Neural crest cell (in vitro differentiated cells): ENCODE measurements at regions not wholly inside any gene's neighbourhood (a gene's known extent, or its start where the extent isn't known, plus 50 kb on each side); places are given as distances from the start of the nearest gene placed in this dataset.
A peak's percentile ranks its signal among the peaks of the same experiment; 100 is the strongest.

Experiments
- DNase-seq: peaks from one replicate; pipeline ENCODE4 v3.0.0; 2021; ENCODE audit warnings: low read depth, mixed read lengths, low spot score
- H3K27ac Mint-ChIP-seq: one replicate; pipeline ENCODE4 v1.8.0; 2021; ENCODE audit warnings: mild to moderate bottlenecking, mixed read lengths; ENCODE audit not compliant: unreplicated experiment
- H3K27me3 Mint-ChIP-seq: 2 replicates; pipeline ENCODE4 v1.8.0; 2021; ENCODE audit warnings: low read depth, mild to moderate bottlenecking, mixed read lengths
- H3K36me3 Mint-ChIP-seq: 2 replicates; pipeline ENCODE4 v1.8.0; 2021; ENCODE audit warnings: low read depth, mild to moderate bottlenecking, mixed read lengths
- H3K4me1 Mint-ChIP-seq: 2 replicates; pipeline ENCODE4 v1.8.0; 2021; ENCODE audit warnings: mixed read lengths
- H3K4me3 Mint-ChIP-seq: one replicate; pipeline ENCODE4 v1.8.0; 2021; ENCODE audit warnings: mild to moderate bottlenecking, mixed read lengths
- H3K9me3 Mint-ChIP-seq: 2 replicates; pipeline ENCODE4 v1.8.0; 2021; ENCODE audit warnings: mixed read lengths
- TF ChIP-seq, protein P1 (sequence below): fragments of 200-600 bp; sonication (generic); conservative IDR thresholded peaks from 2 replicates; pipeline ENCODE4 v1.5.0; 2021; ENCODE audit warnings: antibody characterized with exemption, mild to moderate bottlenecking

DNA sequence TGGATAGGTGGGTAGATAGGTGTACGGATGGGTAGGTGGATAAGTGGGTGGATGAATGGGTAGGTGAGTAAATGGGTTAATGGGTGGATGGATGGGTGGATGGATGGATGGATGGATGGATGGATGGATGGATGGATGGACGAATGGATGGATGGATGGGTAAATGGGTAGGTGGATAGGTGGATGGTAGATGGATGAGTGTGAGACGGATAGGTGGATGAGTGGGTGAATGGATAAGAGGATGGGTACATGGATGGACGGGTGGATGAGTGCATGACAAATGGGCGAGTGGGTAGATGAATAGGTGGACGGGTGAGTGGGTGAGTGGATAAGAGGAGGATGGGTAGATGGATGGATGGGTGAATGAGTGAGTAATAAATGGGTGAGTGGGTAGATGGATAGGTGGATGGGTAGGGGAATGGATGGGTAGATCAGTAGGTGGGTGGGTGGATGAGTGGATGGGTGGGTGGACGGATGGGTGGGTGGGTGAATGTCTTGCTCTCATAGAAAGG is 179.2 kb downstream of the FGF18 start:
- DNase-seq = no peak
- no peak overlapping the region for H3K27ac Mint-ChIP-seq
- TF ChIP-seq, protein P1, sequence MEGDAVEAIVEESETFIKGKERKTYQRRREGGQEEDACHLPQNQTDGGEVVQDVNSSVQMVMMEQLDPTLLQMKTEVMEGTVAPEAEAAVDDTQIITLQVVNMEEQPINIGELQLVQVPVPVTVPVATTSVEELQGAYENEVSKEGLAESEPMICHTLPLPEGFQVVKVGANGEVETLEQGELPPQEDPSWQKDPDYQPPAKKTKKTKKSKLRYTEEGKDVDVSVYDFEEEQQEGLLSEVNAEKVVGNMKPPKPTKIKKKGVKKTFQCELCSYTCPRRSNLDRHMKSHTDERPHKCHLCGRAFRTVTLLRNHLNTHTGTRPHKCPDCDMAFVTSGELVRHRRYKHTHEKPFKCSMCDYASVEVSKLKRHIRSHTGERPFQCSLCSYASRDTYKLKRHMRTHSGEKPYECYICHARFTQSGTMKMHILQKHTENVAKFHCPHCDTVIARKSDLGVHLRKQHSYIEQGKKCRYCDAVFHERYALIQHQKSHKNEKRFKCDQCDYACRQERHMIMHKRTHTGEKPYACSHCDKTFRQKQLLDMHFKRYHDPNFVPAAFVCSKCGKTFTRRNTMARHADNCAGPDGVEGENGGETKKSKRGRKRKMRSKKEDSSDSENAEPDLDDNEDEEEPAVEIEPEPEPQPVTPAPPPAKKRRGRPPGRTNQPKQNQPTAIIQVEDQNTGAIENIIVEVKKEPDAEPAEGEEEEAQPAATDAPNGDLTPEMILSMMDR = no peak
- H3K36me3 Mint-ChIP-seq = no peaks in the 10 kb centered on the region
- no peak overlapping the region for H3K4me3 Mint-ChIP-seq
- H3K4me1 Mint-ChIP-seq = no peaks in the 10 kb centered on the region
- peaks cover 5% of the 10 kb centered on the region for H3K9me3 Mint-ChIP-seq
- peaks cover 6% of the 10 kb centered on the region for H3K27me3 Mint-ChIP-seq

DNA sequence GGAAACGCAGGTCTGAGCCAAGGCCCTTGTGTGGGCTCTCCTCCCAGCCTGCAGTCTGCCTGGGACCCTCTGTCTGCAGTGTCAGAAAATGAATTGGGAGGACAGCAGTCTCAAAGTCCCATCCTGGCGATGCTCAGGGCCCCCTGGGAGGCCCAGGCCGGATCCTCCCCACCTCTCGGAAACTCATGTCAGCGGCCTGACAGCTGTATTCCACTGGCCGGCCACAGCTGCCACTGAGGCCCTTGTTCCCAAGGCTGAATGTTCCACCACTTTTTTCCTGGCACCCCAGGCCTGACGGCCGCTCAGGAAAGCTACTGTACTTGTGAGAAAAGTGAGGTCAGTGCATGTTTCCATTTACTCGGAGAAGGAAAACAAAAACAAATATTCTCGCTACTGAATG is 180.0 kb downstream of the FGF18 start:
- Mint-ChIP-seq H3K4me1 (no peaks in the 10 kb centered on the region), H3K27me3 (peaks cover 9% of the 10 kb centered on the region), H3K36me3 (no peaks in the 10 kb centered on the region), H3K4me3 (no peak overlapping the region), H3K9me3 (peaks cover 5% of the 10 kb centered on the region), H3K27ac (no peak overlapping the region)
- no peak for DNase-seq
- TF ChIP-seq, protein P1 = no peak

DNA sequence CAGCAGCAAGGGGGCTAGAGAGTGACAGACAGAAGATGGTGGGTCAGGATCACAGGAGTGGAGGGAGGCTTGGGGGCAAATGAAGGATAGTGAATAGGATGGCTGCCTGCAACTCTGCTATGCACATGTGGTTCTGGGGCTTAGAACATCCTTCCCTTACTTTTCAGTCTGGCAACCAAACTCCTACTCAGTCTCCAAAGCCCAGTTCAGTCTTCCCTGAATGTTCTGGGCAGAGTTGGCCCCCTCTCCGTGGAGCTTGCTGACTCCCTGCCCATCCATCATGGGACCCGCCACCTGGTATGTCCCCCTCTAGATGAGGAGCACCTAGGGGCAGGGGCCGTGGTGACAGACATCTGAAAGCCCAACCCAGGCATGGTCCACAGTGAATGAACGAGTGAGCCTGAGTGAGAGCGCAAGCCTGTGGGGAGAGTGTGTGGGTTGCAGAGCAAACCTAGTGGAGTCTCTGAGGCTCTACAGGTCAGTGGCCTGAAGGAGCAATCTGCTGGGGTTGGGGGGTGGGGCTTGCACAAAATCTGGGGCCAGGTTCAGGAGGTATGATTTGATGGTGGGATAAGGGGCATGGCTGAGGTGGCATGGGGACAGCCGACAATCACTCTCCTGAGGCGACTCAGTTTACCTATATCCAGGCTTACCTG is 180.6 kb downstream of the FGF18 start:
- no peak for DNase-seq
- peaks cover 9% of the 10 kb centered on the region for H3K27me3 Mint-ChIP-seq
- no peaks in the 10 kb centered on the region for H3K36me3 Mint-ChIP-seq
- no peaks in the 10 kb centered on the region for H3K4me1 Mint-ChIP-seq
- peaks cover 5% of the 10 kb centered on the region for H3K9me3 Mint-ChIP-seq
- TF ChIP-seq, protein P1 = no peak
- H3K27ac Mint-ChIP-seq = no peak overlapping the region
- no peak overlapping the region for H3K4me3 Mint-ChIP-seq

DNA sequence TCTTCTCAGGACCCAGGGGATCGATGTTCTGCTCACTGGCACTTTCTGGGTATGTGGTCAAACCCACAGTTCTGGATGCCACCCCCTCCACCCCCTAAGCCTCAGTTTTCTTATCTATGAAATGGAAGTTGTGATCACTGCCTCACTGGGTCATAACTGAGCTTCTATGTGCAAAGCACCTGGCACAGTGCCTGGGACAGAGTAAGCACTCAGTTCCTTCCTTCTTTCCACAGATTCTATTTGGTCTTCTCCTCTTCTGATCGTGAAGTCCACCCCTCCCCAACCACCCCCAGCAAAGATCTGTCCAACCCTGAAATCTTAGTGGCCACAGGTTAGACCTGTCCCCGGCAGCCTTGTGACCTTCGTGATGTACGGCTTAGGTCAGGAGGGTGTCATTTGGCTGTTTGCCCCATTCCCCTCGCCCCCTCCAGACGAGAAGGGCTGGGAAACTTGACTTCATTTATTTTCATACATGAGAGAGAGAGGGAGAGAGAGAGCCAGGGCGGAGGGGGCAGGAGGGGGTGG is 181.4 kb downstream of the FGF18 start:
- Mint-ChIP-seq H3K4me1 (no peaks in the 10 kb centered on the region), H3K4me3 (no peak overlapping the region), H3K36me3 (no peaks in the 10 kb centered on the region), H3K9me3 (peaks cover 5% of the 10 kb centered on the region), H3K27ac (peak overlapping the region; percentile 39), H3K27me3 (peaks cover 9% of the 10 kb centered on the region)
- no peak for DNase-seq
- TF ChIP-seq, protein P1 = no peak

DNA sequence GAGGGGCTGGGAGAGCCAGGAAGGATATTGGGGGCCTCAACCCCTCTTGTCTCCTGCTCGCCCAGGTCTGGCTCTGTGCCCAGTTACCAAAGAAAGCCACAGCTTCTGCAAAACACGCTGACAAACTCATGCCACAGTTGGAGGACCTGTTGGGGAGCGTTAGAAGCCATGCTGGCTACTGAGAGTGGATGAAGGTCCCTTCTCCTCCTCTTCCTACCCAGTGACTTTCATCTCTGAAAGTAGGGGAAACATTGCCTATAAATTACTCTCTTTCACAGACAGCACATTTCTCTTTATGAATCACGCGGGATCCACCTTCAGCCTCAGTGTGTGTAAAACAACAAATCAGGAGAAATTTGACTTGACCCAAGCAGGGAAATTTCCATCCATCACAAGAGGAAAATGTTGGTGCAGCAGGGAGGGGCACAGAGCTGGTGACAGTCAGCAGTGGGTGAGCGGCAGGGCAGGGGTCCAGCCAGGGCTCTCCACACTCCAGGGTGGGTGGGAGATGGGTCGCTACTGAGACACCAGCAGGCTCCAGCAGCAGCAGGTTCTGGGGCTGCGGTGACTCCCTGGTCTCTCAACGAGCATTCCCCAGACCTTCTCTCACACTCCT is 181.9 kb downstream of the FGF18 start:
- H3K27ac Mint-ChIP-seq = no peak overlapping the region
- TF ChIP-seq, protein P1 = no peak
- peaks cover 3% of the 10 kb centered on the region for H3K36me3 Mint-ChIP-seq
- peaks cover 9% of the 10 kb centered on the region for H3K27me3 Mint-ChIP-seq
- no peaks in the 10 kb centered on the region for H3K4me1 Mint-ChIP-seq
- no peak for DNase-seq
- no peak overlapping the region for H3K4me3 Mint-ChIP-seq
- H3K9me3 Mint-ChIP-seq = peaks cover 9% of the 10 kb centered on the region
